KOPT-K1 (cell line): ENCODE measurements at regions not wholly inside any gene's neighbourhood (a gene's known extent, or its start where the extent isn't known, plus 50 kb on each side); places are given as distances from the start of the nearest gene placed in this dataset.

ENCODE experiments used
- H3K27ac ChIP-seq: fragments of 200-600 bp; sonication (generic); 2 replicates; pipeline ENCODE4 v1.5.1; 2016; ENCODE audit warnings: antibody characterized with exemption, mild to moderate bottlenecking, low read depth, low read length; ENCODE audit not compliant: poor library complexity, severe bottlenecking
- H3K36me3 ChIP-seq: fragments of 200-600 bp; sonication (generic); 2 replicates; pipeline ENCODE4 v1.5.1; 2017; ENCODE audit warnings: antibody characterized with exemption, mild to moderate bottlenecking, low read length, moderate library complexity; ENCODE audit not compliant: insufficient read depth
- H3K9me3 ChIP-seq: fragments of 200-600 bp; sonication (generic); 2 replicates; pipeline ENCODE4 v1.5.1; 2017; ENCODE audit warnings: antibody characterized with exemption, low read length, mild to moderate bottlenecking; ENCODE audit not compliant: insufficient read depth, poor library complexity, severe bottlenecking

DNA sequence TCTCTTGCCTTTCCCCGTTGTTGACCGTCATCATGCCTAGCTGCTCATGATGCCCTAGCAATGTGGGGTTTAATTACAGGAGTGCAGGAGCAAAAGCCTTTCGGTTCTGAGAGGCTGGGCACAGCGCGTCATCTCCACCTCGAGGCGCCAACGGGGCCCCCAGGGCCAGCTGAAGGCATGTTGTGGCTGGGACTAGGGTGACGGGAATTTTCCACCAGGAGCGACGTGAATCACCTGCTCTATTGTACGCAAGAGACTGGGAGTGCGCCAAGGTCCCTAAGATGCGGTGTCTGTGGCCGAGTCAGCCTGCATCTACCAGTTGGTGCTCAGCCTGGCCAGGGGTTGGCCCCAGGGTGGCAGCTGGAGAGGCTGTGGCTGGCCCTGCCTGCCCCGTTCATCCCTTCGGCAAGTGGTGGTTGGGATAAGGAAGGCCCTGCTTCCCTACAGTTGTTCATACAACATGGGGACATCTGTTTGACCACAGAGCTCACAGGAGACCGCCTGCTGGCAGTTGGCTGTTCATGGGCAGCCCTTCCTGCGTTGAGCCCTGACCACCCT, 1175.6 kb downstream of the BRD1 start:
- Histone ChIP-seq H3K9me3 (no peaks in the 10 kb centered on the region), H3K27ac (no peak overlapping the region), H3K36me3 (no peaks in the 10 kb centered on the region)

- H3K36me3 ChIP-seq, result no peaks in the 10 kb centered on the region
- H3K27ac ChIP-seq, result no peak overlapping the region
- no peaks in the 10 kb centered on the region for H3K9me3 ChIP-seq
Measured at GRCh38 chr22:48651036-48651890, 1176.4 kb downstream of the BRD1 start.

DNA sequence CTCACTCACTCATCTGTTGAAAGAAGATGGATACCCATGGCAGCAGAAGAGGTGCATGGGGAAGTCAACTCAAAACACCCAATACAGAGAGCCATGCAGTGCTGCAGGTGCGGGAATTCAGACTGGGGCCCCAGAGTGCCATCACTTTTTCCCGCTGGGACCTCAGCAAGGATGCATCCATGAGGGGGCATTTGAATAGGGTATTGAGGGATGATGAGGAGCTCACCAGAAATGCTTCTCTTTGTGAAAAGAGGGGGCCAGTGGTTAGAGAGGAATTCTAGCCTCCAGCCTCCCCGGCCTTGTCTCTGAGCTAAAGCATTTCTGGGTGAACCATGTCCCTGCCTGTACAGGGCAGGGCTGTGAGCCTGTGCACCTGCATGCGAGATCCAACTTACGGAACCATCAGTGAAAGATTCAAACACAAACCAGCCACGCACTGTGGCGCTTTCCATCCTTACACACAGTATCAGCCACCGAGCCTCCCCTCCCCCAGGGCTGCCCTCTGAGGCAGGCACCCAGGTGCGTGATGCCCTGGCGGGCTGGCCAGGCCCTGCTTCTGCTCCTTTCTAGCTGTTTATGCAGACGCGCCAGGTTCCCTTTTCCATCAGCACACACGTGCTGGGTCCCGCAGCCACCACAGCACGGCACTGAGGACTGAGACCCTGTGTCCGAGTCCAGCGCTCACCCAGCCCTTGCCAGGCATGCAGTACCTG, 1177.2 kb downstream of the BRD1 start:
- no peak overlapping the region for H3K27ac ChIP-seq
- no peaks in the 10 kb centered on the region for H3K36me3 ChIP-seq
- H3K9me3 ChIP-seq, result no peaks in the 10 kb centered on the region

DNA sequence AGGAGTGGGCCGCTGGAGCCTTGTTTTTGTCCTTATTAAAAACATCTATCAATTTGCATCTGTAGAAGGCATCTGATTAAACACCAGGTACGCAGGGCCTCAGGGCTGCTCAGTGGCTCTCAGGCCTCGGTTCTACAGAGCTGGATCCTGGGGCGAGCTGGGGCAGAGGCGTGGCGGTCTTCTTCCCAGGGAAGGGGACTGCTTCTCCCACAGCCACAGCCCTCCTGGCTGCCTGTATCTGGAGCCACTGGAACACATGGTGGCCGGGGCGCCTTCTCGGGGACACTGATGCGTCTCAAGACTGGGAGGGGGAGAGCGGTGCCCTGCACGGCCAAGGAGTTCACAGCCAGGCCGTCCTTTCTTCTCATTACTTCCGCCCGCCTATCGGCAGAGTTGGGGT, 1178.2 kb downstream of the BRD1 start:
- no peaks in the 10 kb centered on the region for H3K36me3 ChIP-seq
- no peak overlapping the region for H3K27ac ChIP-seq
- no peaks in the 10 kb centered on the region for H3K9me3 ChIP-seq

GRCh38 chr22:48649031-48649430, 1178.6 kb downstream of the BRD1 start:
- H3K27ac ChIP-seq, result no peak overlapping the region
- H3K36me3 ChIP-seq, result no peaks in the 10 kb centered on the region
- H3K9me3 ChIP-seq, result no peaks in the 10 kb centered on the region

DNA sequence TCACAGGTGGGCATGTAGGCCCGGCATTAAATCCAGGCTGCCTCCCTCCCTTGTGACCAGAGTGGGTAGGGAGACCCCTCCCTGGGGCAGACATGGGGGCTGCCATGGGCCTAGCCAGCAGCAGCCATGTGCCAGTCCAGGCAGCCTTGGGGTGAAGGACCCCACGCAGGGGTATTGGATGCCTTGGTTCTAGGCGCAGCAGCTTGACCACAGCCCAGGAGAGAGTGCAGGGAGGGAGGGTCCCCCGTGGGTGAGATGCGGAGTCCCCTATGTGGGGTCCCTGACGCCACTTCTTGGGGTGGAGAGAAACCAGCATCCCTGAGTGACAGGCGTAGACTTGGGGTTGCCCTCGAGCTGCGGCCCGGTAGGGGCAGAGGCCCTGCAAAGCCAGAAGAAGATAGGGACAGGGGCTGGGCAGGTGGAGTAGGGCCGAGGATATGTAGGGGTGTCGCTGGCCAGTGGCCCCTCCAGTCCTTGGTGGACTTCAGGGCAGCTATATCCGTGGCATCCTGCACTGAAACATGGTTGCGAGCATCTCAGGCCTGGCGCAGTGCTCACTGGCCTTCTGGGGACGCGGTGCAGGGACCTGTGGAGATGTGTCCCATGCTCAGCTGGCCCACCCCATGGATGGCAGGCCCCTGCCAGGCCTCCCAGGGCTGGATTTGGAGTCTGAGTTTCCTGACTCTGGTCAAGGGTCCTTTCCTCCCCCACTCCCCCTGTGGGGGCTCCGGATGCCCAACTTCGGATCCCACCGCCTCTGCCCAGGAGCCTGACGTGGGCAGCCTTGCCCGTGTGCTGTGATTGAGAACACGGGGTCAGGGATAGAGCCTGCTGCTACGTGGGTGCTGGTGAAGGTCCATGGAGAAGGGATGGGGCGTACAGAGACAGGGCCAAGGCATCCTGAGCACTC, 1179.8 kb downstream of the BRD1 start:
- no peak overlapping the region for H3K27ac ChIP-seq
- H3K36me3 ChIP-seq, result no peaks in the 10 kb centered on the region
- H3K9me3 ChIP-seq, result no peaks in the 10 kb centered on the region

- Histone ChIP-seq H3K9me3 (no peaks in the 10 kb centered on the region), H3K27ac (no peak overlapping the region), H3K36me3 (no peaks in the 10 kb centered on the region)
Measured at GRCh38 chr22:48647051-48647450, 1180.6 kb downstream of the BRD1 start.

- Histone ChIP-seq H3K27ac (no peak overlapping the region), H3K36me3 (no peaks in the 10 kb centered on the region), H3K9me3 (no peaks in the 10 kb centered on the region)
Measured at GRCh38 chr22:48646216-48646925, 1181.3 kb downstream of the BRD1 start.

DNA sequence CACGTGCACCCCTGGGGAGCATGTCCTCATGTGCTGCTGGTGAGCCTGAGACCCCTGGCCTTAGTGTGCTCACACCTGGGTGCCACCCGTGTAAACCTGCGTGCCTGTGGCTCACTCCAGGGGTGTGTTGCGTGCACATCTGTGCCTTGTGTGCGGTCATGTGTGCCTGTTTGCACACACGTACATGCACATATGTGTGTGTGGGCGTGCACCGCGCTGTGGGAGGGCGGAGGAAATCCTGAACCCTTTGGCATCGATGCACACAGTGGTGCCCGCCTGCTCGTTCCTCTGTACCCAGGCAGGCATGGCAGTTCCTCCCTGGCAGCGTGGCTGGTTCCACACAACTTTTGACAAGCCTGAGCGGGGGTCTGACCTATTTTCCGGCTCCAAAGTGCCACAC, 1181.9 kb downstream of the BRD1 start:
- Histone ChIP-seq H3K27ac (no peak overlapping the region), H3K9me3 (no peaks in the 10 kb centered on the region), H3K36me3 (no peaks in the 10 kb centered on the region)

DNA sequence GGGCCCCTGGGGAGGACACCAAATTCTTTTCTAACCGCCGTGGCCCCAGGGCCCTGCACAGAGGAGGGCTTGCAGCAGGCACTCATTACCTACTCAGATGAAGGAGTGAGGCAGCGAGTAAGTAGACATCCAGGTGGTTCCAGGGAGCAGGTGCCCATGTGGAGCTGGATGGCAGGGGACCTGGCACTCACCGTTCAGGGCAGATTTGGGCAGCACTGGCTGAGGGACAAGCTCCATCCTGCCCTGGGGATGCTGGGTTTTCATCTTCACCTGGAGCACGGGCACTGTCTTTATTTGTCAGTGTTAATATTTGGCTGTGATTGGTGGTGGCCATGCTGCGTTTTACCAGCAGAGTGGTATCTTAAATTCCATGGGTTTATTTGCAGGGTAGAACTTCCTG, 1182.7 kb downstream of the BRD1 start:
- H3K9me3 ChIP-seq, result no peaks in the 10 kb centered on the region
- H3K27ac ChIP-seq, result no peak overlapping the region

DNA sequence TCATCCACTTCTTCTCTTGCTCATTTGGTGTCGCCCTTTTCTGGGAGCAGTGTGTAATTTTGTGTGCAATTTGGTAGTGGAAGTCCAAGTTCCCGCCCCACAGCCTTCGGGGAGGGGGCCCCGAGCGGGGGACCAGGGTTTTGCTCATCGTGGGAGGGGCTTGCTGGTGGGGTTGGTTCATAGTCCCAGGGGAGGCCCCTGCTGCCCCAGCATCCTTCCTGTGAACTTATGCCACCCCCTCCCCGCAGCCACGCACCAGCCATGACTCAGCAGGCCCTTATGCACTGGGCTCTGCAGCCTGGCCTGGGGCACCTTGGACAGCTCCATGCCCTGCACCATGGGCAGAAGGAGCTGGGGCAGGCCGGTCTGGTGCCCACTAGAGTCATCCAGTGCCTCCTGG, 1183.6 kb downstream of the BRD1 start:
- no peak overlapping the region for H3K27ac ChIP-seq
- no peaks in the 10 kb centered on the region for H3K9me3 ChIP-seq
- H3K36me3 ChIP-seq, result no peaks in the 10 kb centered on the region

More for the DNA sequence above, 1182.7 kb downstream of the BRD1 start:
- H3K36me3 ChIP-seq, result no peaks in the 10 kb centered on the region

DNA sequence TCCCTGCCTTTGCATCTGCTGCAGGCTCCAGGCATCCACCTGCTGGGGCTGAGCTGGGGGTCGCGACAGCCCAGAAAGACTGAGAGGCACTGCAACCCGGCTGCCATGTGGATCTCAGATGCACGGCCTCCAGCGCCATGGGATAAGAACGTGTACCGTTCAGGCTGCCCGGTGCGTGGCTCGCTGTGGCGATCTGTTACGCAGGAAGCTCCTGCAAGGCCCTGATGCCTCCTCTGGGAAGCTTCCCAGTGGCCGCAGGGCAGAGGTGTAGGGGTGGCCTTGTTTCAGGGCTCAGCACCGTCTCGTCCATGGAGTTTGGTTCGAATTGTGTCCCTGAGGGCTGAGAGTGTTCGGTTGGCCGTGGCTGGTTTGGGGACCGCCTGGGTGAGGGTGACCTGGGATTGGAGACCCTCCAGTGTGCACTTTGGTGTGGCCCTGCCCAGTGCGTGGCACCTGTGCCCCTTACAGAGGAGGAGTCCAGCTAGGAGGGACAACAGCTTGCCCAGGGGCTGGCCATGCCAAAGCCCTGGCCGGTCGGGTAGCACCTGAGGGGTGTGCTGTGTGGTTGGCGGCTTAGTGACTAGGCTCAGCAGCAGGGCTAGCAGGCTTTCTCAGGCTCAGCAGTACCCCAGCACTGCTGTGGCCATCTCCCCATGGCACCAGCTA, 1184.5 kb downstream of the BRD1 start:
- no peaks in the 10 kb centered on the region for H3K9me3 ChIP-seq
- no peak overlapping the region for H3K27ac ChIP-seq
- no peaks in the 10 kb centered on the region for H3K36me3 ChIP-seq

DNA sequence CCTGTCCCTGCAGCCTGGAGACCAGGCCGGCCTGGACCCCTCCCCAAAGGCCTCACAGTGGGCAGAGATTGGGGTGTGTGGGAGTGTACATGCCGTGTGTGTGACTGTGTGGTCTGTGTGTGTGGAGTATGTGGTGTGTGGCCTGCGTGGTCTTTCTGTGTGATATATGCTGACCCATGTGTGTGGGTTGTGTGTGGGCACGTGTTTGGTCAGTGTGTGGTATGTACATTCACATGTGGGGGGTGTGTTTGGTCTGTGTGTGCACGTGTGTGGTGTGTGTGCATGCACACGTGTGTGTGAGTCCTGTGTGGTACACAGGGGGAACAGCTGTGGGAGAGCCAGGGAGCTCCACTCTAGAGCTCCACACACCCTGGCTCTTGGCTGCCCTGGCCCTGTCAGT, 1185.1 kb downstream of the BRD1 start:
- no peak overlapping the region for H3K27ac ChIP-seq
- no peaks in the 10 kb centered on the region for H3K36me3 ChIP-seq
- H3K9me3 ChIP-seq, result no peaks in the 10 kb centered on the region

GRCh38 chr22:48641906-48642475, 1185.7 kb downstream of the BRD1 start:
- H3K9me3 ChIP-seq, result no peaks in the 10 kb centered on the region
- peak overlapping the region; percentile 53 for H3K27ac ChIP-seq
- H3K36me3 ChIP-seq, result no peaks in the 10 kb centered on the region
